ENCODE measurements at regions not wholly inside any gene's neighbourhood (a gene's known extent, or its start where the extent isn't known, plus 50 kb on each side); places are given as distances from the start of the nearest gene placed in this dataset.

- no peak for DNase-seq
Observed at GRCh38 chr16:48438414-48438813, 53.2 kb upstream of the SIAH1 start.

GRCh38 chr16:48435906-48436305 lies 50.7 kb upstream of the SIAH1 start:
- peak in 6 of 58 donors; percentile 2 to 15 (median 9) for DNase-seq

- peak in 1 of 58 donors; percentile 0 for DNase-seq
Observed at GRCh38 chr16:48435318-48435680, 50.1 kb upstream of the SIAH1 start.

Measured in anterior cingulate cortex (tissue), 58 donors.